Endometrium (tissue), 2 donors: ENCODE measurements at regions not wholly inside any gene's neighbourhood (a gene's known extent, or its start where the extent isn't known, plus 50 kb on each side); places are given as distances from the start of the nearest gene placed in this dataset.

Experiments used
- FAIRE-seq: peaks from 2 replicates; lab custom pipeline; 2012; peaks lifted over from hg19 to GRCh38; lab: Jason Lieb, UNC
- donor health status: control.
- donor health status: control.

DNA sequence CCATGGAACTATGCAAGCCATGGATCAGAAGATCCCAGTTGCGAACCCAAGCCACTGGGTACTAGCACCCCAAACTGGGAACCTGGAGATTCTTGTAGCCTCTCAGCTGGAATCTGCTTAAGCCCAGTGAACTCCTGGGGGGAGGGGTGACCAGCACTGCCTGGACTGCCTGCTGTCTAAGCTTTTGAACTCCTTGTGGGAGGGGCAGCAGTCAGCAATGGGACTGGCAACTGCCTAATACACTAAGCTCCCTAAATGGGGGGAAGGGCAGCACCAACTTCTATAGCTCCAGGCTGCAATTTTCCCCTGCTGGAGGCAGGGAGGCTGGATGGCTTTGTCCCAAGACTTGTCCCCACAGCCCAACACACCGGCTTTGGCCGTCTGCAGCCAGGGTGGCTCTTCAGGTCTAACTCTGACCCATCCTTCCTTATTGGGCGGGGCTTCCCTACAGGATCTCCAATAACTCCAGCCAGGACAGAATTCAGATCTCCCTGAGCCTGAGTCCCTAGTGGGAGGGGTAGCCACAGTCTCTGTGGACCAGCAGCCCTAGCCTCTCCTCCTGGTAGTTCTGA, 485.1 kb downstream of the SOX5 start:
- FAIRE-seq = no peak

DNA sequence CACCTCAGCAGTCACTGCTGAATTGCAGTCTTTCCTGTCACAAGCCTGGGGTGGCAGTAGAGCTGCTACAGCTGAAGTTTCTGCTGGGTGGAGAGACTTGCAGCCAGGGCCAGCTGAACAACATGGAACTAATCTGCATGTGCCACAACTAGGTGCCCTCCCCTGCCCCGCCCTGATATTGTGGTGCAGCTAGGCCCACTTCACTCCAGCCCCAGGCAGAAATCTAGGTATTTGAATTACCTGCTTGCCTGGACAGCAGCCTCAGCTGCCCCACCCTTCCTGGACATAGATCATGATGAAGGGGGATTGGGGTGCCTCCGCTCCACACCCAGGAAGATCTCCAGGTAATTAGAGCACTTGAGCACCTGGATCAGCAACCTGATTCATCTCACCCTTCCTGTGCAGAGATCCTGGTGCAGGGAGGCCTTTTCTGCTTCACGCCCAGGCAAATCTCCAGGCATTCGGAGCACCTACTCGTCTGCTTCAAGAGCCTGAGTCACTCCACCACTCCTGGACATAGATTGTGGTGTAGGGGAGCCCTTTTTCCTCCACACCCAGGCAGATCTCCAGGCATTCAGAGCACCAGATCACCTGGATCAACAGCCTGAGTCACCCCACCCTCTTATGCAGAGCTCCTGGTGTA, 477.0 kb downstream of the SOX5 start:
- FAIRE-seq = no peak

- no peak for FAIRE-seq
Observed at GRCh38 chr12:23473071-23473470, 476.4 kb downstream of the SOX5 start.

DNA sequence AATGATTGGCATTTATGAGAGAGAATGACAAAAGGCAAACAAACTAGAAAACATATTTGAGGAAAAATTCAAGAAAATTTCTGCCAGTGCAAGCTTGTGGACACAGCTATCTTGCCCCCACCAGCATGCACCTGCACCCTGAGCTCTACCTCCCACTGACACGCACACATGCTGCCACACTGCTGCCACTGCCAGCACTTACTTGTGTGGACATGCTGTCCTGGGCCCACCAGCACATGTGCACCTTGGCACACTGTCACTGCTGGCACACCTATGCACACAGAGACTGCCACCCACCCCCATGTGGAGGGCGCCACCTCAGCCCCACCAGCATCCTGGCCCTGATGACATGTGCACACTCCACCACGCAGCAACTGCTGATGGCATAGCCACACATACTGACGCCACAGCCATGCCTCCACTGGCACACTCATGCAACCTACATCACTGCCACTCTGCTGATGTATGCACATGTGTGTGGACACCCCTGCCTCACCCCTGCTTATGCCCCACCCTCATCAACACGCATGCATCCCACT, 475.0 kb downstream of the SOX5 start:
- no peak for FAIRE-seq
